HG02973 (cell line): ENCODE measurements at regions not wholly inside any gene's neighbourhood (a gene's known extent, or its start where the extent isn't known, plus 50 kb on each side); places are given as distances from the start of the nearest gene placed in this dataset.
"Not testable (repeated sequence)": the region's sequence is repeated elsewhere in the genome, so short reads cannot be mapped to it uniquely, and the experiment has no call there.

Experiments
- ATAC-seq: cut with Tn5 transposase; IDR thresholded peaks from one replicate; pipeline ENCODE4 v1.9.1; 2021; ENCODE audit warnings: moderate library complexity; ENCODE audit not compliant: unreplicated experiment

GRCh38 chr3:84666468-84666867, 292.3 kb upstream of the CADM2 start:
- no peak for ATAC-seq

GRCh38 chr3:84679211-84679610, 279.6 kb upstream of the CADM2 start:
- no peak for ATAC-seq

DNA sequence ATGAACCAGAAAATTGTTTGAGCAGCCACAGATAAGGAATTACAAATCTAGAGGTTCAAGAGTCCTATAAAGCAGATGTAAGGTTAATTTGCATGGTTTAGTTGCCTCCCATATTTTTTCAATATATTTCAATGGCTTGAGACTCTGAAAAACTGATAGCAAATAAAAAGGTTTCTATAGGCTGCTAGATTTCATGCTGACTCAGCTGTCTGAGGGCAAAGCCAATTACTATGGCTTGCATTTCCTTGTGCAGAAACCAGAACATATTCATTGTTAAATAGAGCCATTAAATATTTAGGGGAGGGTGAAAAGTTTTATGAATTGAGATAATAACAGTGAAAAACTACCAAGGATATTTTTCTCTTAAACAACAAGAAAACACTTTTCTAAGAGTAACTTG, 278.1 kb upstream of the CADM2 start:
- ATAC-seq = no peak

DNA sequence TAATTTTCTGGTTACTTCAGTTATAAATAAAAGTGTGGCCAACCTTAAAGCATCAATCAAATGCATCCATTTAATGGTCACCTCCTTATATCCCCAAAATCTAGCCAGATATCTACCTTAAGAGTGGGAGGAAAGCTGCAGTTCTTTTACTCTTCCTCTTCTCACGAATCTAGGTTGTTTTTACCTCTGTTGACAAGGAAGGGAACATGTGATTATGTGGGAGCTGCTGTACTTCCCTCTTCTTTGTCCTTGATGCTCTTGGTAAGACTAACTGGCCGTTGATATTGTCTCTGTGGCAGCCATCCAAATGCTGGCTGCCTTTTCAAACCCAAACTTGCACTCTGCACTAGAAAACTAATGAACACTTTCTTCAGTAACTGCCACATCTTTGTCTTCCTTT, 275.3 kb upstream of the CADM2 start:
- ATAC-seq = no peak

GRCh38 chr3:84685467-84685866, 273.3 kb upstream of the CADM2 start:
- ATAC-seq = no peak

DNA sequence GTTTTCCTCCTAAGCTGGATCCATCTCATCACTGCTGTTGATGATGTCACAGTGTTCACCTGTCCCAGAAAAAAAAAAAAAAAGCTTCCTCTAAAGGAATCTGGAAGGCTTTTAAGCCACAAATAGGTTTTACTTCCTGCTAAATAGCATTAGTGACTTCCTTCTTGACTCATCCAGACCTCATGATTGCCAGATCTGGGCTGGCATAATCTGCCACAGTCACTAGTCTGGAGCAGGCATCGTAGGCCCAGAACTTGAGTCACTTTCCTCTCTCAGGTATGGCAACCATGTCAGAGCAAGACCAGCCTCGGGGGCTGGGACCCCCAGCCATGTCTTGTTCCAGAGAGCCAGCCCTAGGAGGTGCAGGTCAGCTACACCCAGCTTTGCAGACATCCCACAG, 266.5 kb upstream of the CADM2 start:
- no peak for ATAC-seq

GRCh38 chr3:84710288-84710687, 248.5 kb upstream of the CADM2 start:
- not testable (repeated sequence) for ATAC-seq

DNA sequence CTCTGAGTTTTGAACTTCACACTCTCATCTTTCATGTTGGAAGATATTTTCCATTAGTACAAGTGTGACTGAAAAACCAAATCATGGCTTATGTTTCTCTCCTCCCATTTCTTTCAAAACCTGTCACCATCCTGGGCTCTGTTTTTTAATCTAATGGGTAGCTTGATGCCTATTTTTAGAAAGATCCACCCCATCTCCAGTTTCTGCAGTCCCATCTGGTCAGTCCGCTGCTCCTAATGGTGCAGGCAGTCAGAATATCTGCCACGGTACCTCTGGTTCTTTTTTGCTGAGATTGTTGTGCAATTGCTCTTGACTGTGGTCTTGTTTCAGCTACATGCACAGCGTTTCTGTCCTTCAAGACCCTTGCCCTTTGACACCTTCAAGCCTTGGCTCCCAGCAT, 240.9 kb upstream of the CADM2 start:
- ATAC-seq = no peak

- ATAC-seq = no peak
These were observed 233.9 kb upstream of the CADM2 start for GRCh38 chr3:84724877-84725276.

GRCh38 chr3:84727616-84728015, 231.2 kb upstream of the CADM2 start:
- no peak for ATAC-seq

DNA sequence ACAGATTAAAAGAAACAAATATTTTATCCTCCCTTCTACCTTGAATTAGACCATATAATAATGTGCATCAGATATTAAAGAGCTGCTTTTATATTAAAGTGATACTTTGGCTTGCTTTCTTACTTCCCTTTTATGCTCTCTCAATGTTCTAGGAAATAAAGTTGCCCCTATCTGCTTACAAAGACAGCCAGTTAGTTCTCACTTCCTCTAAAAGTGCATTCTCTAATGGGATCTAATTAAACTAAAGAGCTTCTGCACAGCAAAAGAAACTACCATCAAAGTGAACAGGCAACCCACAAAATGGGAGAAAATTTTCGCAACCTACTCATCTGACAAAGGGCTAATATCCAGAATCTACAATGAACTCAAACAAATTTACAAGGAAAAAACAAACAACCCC, 224.1 kb upstream of the CADM2 start:
- ATAC-seq = not testable (repeated sequence)

DNA sequence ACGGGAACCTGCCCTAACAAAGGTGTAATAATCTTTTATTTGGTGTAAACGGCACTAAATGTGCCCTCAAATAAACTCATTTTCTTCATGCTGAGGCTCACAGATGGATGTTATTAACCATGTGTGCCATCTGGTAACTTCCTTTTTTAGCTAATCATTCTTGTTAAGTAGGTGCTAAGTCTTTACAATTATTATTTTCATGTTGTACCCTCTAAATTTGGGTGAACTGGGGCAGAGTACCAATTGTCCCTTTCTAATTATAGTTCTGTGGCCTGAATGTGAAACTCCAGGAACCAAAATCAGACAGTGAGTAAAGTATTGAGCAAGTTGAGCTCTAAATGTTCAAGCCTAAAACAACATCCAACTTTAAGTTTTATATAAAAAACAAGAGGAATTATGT, 220.7 kb upstream of the CADM2 start:
- ATAC-seq = no peak

DNA sequence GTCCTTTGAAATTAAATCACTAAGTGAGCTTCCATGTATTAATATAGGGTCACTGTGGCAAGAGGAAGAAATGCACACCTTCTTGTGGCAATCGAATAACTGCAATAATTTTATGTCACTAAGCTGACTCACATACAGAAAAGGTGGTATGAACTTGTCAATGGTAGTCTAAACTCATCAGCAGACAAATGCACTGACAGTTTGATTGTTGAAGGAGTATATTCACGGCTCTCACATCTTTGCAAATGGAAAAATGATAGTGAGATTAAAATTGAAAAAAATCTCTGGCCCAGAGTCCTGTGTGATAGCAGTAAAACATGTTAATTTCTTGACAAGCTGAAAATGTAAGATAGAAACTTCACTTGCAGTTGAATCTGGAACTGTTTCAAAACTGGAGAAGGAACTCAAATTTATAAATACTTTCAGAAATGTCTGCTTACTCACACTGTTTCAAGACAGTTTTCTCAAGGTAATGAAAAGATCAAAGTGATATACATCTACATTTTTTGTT, 215.8 kb upstream of the CADM2 start:
- no peak for ATAC-seq

DNA sequence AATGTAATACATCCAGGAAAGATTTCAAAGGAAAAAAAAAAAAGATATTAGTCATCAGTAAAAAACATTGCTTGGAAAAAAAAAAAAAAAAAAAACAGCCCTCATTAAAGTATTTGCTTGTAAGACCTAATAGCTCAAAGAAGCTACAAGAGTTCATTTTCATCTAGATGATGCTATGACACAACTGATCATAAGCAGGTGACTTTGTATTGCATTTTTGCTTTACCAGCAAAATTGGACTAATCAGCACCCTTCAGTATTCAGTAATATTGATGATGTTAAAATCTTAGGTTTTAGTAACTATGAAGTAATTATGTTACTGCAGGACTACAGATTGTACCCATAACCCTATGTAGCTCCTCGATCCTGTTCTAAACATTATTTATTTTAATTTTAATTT, 214.7 kb upstream of the CADM2 start:
- no peak for ATAC-seq

- no peak for ATAC-seq
These were observed 202.9 kb upstream of the CADM2 start for GRCh38 chr3:84755860-84756259.

- ATAC-seq = no peak
These were observed 199.4 kb upstream of the CADM2 start for GRCh38 chr3:84759361-84759760.

GRCh38 chr3:84772841-84773240, 185.9 kb upstream of the CADM2 start:
- no peak for ATAC-seq

- no peak for ATAC-seq
These were observed 175.5 kb upstream of the CADM2 start for GRCh38 chr3:84783281-84783680.

DNA sequence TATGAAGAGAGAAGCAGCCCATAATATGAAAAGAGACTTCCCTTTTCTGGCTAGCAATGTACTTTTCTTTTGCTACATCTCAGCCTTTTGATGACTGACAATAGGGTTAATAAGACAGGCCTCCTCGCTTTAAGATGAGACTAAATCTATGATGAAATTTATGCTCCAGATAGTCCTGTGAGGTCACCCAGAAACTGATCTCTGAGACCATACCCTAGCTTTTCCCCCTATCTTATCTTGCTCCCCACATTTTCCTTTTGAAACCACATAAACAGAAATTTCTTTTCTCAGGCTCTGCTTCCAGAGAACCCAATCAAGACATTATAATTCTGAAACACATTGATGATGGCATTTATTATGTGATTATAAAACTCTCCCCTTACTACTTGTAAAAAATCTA, 168.8 kb upstream of the CADM2 start:
- ATAC-seq = no peak

- ATAC-seq = no peak
These were observed 151.8 kb upstream of the CADM2 start for GRCh38 chr3:84806958-84807357.

DNA sequence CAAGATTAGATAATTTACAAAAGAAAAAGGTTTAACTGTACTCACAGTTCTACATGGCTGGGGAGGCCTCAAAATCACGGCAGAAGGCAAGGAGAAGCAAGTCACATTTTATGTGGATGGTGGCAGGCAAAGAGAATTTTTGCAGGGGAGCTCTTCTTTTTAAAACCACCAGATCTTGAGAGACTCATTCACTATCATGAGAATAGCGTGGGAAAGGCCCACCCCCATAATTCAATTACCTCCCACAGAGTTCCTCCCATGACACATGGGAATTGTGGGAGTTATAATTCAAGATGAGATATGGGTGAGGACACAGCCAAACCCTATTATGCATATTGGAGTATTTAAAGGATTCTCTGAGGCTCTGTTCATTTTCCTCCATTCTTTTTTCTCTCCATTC, 138.7 kb upstream of the CADM2 start:
- ATAC-seq = no peak

DNA sequence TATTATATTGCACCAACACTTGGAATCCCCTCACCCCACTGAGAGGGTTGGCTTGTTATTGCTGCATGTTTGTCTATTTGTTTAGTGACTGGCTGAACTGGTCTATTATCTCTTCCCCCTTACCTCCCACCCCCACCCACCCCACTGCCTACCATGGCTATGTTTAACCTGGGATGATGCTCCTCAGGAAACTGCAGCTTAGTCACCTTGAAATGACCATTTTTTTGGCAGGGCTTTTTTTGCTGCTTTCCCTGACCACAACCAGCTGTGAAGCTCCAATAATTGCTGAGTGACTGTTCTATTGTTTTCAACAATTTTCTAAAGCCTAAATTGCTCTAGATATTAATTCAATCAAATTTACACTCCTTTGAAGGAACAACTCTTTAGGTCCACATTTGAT, 137.9 kb upstream of the CADM2 start:
- no peak for ATAC-seq

DNA sequence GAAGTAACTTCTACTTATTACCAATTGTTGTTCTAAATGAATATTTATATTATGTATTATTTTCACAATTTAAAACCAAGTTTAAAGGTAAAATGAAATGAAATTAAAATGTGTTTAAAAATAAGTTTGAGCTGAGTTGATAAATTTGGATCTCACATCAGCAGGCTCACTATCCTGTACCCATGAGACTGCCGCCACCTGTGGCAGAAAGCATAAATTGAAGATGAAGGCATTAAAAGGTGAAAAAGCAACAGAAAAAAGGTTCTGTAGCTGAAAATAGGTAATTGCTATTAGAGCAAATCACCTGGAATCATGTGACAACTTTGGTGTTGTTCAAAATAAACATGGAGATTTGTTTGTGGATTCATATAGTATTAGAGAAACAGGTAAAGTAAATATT, 133.0 kb upstream of the CADM2 start:
- no peak for ATAC-seq

DNA sequence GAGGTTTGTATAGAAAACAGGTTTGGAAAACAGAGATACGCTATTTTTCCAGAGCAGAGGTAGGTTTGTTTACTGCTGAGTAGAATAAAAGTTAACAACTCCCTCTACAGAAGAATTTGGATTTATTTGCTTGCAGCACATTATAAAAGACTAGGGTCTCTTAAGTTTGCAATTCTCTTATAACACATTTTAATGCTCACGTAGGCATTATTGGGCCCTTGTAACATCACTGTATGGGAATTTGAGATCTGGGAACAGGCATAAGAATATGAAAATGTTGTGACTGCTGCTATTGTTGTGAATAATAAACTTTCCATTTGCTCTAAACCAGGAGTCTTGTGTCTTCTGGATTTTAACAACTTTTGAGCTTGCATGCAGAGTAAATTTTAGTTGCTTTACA, 128.3 kb upstream of the CADM2 start:
- no peak for ATAC-seq
